T-helper 1 cell treated with Interleukin-12 subunit alpha and Interleukin-12 subunit beta and Interleukin-4 antibody, amounts not matched to agents 30 ng/mL and 1 ng/mL, for 36 hours (primary cell): ENCODE measurements at regions not wholly inside any gene's neighbourhood (a gene's known extent, or its start where the extent isn't known, plus 50 kb on each side); places are given as distances from the start of the nearest gene placed in this dataset.

Experiments used
- intact Hi-C: fragments of 100-400 bp; cut with micrococcal nuclease; formaldehyde crosslinking; loops from one replicate; pipeline ENCODE4 v1.15.1; 2024

DNA sequence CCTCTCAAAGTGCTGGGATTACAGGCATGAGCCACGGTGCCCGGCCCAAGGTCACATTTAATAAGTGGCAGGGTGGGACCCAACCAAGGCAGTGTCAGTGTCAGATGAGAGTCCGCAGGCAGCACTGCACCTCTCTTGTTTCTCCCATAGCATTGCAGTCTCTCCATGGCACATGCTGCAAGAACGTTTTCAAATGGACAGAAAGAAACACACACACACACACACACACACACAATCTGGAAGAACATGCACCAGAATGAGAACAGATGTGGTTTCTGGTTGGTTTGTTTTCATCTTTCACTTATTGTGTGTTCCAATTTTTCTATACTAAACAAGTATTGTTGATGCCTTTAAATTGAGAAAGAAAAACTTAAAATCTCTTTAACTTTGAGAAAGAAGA is 126.5 kb downstream of the SYF2 start:
- intact Hi-C loops: no loop called here

DNA sequence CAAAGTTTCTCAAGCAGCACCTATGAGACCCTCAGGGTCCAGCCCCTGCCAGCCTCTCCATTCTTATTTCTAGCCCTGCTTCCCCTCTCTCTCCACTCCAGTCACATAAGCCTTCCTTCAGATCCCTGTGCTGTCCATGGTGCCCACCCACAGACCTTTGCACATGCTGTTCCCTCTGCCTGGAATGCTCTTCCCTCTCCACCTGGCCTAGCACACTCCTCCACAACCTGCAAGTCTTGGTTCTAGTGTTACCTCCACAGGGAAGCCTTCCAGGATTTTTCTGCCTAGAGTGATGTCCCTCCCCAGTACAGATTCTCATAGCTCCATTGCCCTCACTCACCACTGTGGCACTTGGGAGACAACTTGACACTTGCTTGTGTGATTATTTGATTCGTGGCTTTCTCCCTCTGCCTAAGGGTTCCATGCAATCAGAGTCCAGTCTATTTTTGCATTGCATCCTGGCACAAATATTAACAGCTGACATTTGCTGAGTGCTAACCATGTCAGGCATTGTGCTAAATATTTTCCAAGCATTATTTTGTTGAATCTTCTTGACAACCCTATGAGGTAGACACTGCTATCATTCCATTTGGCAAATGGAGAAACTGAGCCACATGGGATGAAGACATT is 127.3 kb downstream of the SYF2 start:
- intact Hi-C loops: no loop called here

DNA sequence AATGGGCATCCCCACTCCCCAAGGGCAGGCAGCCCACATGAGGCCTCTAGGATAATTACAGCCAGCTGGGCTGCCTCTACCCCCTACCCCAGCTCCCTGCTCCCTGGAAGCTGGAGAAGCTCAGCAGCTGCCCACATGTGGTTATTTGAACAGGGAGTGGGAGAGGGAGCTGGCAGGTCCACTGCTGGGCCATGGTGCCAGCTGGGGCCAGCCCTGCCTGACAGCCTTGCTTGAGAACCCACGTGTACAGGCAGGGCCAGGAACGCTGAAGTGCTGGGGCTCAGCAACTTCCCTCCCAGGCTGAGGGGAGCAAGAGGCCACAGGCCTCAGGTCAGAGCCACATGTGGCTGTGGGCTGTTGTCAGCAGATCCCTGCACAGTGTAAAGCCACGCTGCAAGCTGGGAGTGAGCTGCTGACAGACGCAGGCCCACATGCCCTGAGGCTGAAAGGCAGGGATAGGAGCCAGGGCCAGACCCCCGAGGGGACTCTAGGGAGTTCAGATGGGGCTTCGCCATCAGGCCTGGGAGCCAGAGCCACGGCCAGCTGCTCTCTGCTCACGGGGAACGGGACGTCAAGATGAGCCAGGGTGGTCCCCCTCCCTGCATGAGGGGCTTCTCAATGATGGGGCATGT is 129.0 kb downstream of the SYF2 start:
- intact Hi-C loops: no loop called here

DNA sequence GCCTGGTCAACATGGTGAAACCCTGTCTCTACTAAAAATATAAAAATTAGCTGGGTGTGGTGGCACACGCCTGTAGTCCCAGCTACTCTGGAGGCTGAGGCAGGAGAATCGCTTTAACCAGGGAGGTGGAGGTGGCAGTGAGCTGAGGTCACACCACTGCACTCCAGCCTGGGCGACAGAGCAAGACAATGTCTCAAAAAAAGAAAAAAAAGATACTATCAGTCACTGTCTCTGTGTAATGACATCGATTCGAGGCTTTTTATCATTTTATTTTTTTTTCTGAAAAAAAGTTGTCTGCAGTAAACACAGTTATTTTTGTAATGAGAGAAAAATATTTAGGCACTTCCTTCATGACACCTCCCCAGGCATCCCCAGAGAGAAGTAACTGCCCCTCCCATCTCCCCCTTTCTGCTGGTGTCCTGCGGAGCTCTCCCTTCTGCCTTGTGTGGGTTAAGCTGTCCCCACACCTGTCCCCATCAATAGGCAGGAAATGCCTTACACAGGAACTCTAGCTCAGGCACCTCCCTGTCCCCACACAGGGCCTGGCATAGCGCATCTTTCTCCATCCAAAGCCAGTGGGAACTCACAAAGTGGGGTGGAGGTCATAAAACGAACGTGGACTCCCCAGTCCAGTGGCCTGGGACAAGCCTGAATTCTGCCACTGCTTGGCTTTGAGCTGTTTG is 132.0 kb downstream of the SYF2 start:
- intact Hi-C loops: loop anchor here (2.0 kb wide), 2 partner anchors 167 to 175 kb away; no protein-coding TSS in a partner anchor

DNA sequence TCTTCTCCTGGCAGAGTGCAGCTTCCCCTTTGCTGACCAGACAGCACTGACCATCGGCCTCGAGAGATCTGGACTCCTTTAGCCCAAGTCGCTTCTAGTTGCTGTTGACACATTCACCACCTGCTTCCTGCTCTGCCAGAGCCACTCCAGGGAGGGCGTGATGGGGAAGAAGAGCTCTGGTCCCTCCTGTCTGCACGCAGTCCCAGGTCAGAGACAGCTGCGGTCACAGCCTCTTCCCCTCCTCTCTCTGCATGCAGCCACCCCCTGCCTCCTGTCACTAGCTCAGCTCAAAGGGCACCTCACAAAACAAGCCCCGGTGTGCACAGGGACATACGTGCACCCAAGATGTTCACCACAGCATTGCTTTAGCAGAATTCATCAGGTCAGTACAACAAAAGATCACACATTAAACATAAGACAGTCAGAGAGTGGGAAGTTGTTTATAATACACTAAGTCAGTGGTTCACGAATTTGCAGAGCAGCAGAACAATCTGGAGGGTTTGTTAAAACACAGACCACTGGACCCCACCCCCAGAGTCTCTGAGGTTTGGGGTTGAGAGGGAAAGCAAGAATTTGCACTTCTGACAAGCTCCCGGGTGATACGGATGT is 132.9 kb downstream of the SYF2 start:
- intact Hi-C loops: loop anchor here (5.0 kb wide), 1 partner anchor 37 kb away; no protein-coding TSS in a partner anchor

GRCh38 chr1:25098717-25099116 is 133.6 kb downstream of the SYF2 start:
- intact Hi-C loops: loop anchor here (5.0 kb wide), 1 partner anchor 36 kb away; no protein-coding TSS in a partner anchor

- intact Hi-C loops: loop anchor here (5.0 kb wide), 1 partner anchor 34 kb away; no protein-coding TSS in a partner anchor
Measured at GRCh38 chr1:25096307-25097150, 135.8 kb downstream of the SYF2 start.

- intact Hi-C loops: loop anchor here (5.0 kb wide), 1 partner anchor 33 kb away; no protein-coding TSS in a partner anchor
Measured at GRCh38 chr1:25095635-25096200, 136.6 kb downstream of the SYF2 start.

- intact Hi-C loops: loop anchor here (5.0 kb wide), 1 partner anchor 33 kb away; no protein-coding TSS in a partner anchor
Measured at GRCh38 chr1:25094995-25095394, 137.3 kb downstream of the SYF2 start.

DNA sequence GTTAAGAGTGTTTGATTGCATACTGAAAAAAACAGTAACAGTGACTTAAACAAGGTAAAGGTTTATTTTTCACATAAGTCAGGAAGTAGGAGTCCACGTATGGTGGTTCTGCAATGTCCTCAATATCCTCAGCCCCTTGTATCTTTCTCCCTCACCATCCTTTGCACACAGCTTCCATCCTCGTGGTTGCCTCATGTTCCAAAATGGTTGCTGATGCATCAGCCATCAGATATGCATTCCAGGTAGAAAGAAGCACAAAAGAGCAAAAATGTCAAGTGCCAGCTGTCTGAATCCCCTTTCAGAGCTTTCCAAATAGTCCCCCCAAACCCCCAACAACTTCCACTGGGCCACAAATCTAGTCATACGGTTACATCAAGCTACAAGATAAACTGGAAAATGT is 138.1 kb downstream of the SYF2 start:
- intact Hi-C loops: no loop called here

GRCh38 chr1:25091658-25092057 is 140.6 kb downstream of the SYF2 start:
- intact Hi-C loops: no loop called here

DNA sequence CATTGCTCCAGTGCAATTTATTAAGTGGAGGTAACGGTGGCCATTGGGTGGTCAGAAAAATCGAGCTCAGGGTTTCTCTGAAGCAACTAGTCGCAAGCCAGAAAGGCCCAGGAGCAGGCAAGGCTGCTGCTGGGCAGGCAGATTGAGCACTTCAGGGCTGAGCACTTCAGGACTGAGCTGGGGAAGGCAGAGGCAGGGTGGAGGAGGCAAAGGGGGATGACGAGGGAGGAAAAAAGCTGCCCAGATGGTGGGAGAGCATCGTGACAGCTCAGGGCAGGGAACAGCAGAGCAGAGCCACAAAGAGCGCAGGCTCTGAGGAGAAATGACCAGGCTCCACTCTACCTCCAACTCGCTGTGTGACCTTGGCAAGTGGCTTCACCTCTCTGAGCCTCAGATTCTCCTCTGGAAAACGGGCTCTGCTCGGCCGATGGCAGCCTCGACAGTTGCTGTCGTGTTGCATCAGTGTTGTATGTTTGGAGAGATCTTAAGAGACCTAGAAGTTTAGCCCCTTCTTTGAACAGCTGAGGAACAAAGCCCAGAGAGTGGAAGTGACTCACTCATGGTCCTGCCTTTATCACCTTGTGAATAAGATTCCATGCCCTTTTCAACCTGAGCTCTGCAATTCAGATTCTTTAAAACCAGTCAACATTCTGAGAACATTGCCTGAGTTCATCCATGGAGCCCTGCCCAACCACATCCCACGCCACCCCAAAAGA is 141.4 kb downstream of the SYF2 start:
- intact Hi-C loops: no loop called here

- intact Hi-C loops: no loop called here
Measured at GRCh38 chr1:25089772-25090171, 142.5 kb downstream of the SYF2 start.

DNA sequence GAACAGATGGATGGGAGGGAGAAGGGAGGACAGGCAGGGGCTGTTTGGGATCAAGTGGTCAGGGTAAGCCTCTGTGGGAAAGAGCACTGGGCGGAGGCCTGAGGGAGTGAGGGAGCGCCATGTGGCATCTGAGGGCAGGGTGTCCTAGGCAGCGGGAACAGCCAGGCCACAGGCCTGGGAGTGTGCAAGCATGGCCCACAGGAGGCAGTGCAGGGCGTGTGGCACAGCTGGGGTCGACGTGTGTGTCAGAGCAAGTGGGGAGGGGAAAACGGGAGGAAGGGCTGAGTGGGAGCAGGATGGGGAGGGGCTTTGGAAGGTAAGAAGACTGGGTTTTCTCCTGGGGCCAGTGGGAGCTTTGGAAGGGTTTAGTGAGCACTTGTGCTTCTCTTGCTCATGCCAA is 143.4 kb downstream of the SYF2 start:
- intact Hi-C loops: no loop called here

- intact Hi-C loops: no loop called here
Measured at GRCh38 chr1:25088180-25088701, 144.1 kb downstream of the SYF2 start.

GRCh38 chr1:25086518-25087079 is 145.7 kb downstream of the SYF2 start:
- intact Hi-C loops: no loop called here

DNA sequence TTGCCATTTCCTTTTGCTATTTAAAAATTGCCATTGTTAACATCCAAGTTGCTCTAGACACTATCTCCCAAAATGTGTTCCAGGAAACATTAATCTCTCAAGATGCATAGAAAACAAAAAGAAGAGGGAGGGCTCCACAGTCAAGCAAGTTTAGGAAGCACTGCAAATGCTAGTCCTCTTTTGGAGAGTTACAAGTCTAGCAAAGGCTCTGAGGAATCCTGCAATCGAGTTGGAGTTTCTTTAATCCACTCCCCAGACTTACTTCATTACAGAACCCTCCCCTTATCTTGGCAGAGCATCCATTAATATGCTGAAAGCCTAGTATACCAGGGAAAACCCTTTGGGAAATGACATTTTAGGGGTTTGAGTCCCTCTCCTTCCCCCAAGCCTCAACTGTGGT is 147.9 kb downstream of the SYF2 start:
- intact Hi-C loops: no loop called here

DNA sequence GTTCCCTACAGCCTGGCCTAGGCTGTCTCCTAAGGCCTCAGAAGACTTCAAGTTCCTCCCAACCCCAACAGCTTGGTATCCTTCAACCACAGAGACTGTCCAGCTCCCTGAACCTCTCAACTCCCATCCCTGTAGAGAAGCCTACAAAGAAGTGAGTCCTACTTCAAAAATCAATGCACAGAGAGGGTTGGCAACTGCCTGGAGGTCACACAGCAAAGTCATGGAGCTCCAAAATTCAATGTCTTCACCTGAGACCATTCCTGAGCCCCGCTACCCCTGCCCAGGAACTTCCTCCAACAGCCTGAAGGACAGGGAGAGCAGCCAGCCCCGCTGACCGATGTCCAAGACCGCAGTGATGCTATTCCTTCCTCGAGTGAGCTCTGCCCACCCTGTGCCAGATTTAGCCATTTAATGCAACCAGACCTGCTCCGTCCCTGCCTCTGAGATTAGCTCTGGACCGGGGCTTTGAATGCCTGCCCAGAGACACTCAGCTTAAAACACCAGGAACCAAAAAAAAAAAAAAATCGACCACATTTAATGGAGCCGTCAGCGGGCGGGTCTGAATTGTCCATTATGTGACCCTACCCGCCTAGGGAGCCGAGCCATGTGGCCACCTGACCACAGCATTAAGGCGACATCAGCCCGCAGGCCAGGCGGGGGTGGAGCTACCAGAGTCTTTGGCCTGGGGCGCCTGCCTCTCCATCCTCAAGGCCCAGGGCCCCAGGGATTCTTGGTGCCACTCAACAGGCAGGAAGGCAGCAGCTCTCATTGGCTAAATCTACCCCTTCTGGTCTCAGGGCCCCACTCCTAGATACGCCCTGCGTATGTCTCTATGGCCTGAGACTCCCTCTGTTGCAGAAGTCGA is 148.6 kb downstream of the SYF2 start:
- intact Hi-C loops: no loop called here
